ENCODE measurements at regions not wholly inside any gene's neighbourhood (a gene's known extent, or its start where the extent isn't known, plus 50 kb on each side); places are given as distances from the start of the nearest gene placed in this dataset.

- TF ChIP-seq CTCF (IDR thresholded peaks at IDR 0.05) (no peak), POLR2A (IDR thresholded peaks at IDR 0.05) (no peak)
Observed at GRCh38 chr5:167574464-167574863, 717.0 kb upstream of the WWC1 start.

Measured in thyroid gland (tissue), 4 donors.